T-cell (primary cell): ENCODE measurements at regions not wholly inside any gene's neighbourhood (a gene's known extent, or its start where the extent isn't known, plus 50 kb on each side); places are given as distances from the start of the nearest gene placed in this dataset.
"Not testable (repeated sequence)": the region's sequence is repeated elsewhere in the genome, so short reads cannot be mapped to it uniquely, and the experiment has no call there.

Source experiments
- ATAC-seq, 4 experiments: fragments of 200-7000 bp in 3 of 4; fragments of 150-1000 bp in 1 of 4; cut with Tn5 transposase; replicated peaks in 1 of 4; 1 replicate in 3 of 4; 2 replicates in 1 of 4; pipeline ENCODE4 v1.10.0; 2021; ENCODE audit warnings: moderate library complexity in 3 of 4, mild to moderate bottlenecking in 2 of 4, moderate number of reproducible peaks in 1 of 4
- CTCF ChIA-PET, 2 donors: fragments of 300-600 bp; sonication (Branson Sonifier 250); formaldehyde crosslinking; loops; one replicate each; lab custom pipeline; 2022; ENCODE audit warnings: antibody characterized with exemption in 2 of 2; lab: Charles Lee
- POLR2A ChIA-PET, 2 donors: fragments of 300-600 bp; sonication (Branson Sonifier 250); formaldehyde crosslinking; loops; one replicate each; lab custom pipeline; 2022; ENCODE audit warnings: antibody characterized with exemption in 2 of 2; lab: Charles Lee
- DNase-seq, 35 experiments: peaks; one replicate each; pipeline versions ENCODE4 v3.0.0 to v3.0.0-alpha.2; 2013 to 2023
- H3K27ac ChIP-seq: one replicate; pipeline ENCODE4 v1.5.1; 2013; ENCODE audit warnings: low read length
- H3K27me3 ChIP-seq, 2 experiments: replicated peaks in 1 of 2; 1 replicate in 1 of 2; 2 replicates in 1 of 2; pipeline versions ENCODE4 v1.6.1 to v1.7.0; 2013; ENCODE audit warnings: low read length in 1 of 2, mixed read lengths in 1 of 2; ENCODE audit not compliant: control insufficient read depth in 2 of 2, insufficient read depth in 2 of 2; ENCODE audit errors: extremely low read depth in 1 of 2
- H3K36me3 ChIP-seq, 2 donors: 1 replicate in 1 of 2; 2 replicates in 1 of 2; pipeline versions ENCODE4 v1.6.1 to v1.7.0; 2013; ENCODE audit warnings: low read length in 1 of 2; ENCODE audit not compliant: control insufficient read depth in 2 of 2, insufficient read depth in 1 of 2; ENCODE audit errors: extremely low read depth in 1 of 2
- H3K4me1 ChIP-seq, 2 experiments: 1 replicate in 1 of 2; 2 replicates in 1 of 2; pipeline versions ENCODE4 v1.6.1 to v1.7.0; 2013; ENCODE audit warnings: low read length in 2 of 2, mixed read lengths in 1 of 2; ENCODE audit not compliant: insufficient read depth in 2 of 2, control insufficient read depth in 1 of 2; ENCODE audit errors: extremely low read depth in 1 of 2
- H3K4me3 ChIP-seq, 2 donors: 1 replicate in 1 of 2; 2 replicates in 1 of 2; pipeline versions ENCODE4 v1.5.1 to v1.7.0; 2013; ENCODE audit warnings: mild to moderate bottlenecking in 2 of 2, low read length in 1 of 2, moderate library complexity in 1 of 2; ENCODE audit not compliant: control insufficient read depth in 1 of 2; ENCODE audit errors: extremely low read depth in 1 of 2
- H3K9me3 ChIP-seq: 2 replicates; pipeline ENCODE4 v1.7.0; 2013
- H3K27ac Mint-ChIP-seq, 2 donors: one replicate each; pipeline ENCODE4 v1.8.0; 2020 to 2021; ENCODE audit warnings: mild to moderate bottlenecking in 2 of 2, mixed read lengths in 2 of 2
- H3K27me3 Mint-ChIP-seq, 2 donors: one replicate each; pipeline ENCODE4 v1.8.0; 2021 to 2022; ENCODE audit warnings: mixed read lengths in 2 of 2
- H3K36me3 Mint-ChIP-seq: one replicate; pipeline ENCODE4 v1.8.0; 2021; ENCODE audit warnings: mixed read lengths
- H3K4me1 Mint-ChIP-seq, 3 donors: one replicate each; pipeline ENCODE4 v1.8.0; 2020 to 2022; ENCODE audit warnings: mixed read lengths in 3 of 3, mild to moderate bottlenecking in 1 of 3
- H3K4me3 Mint-ChIP-seq, 3 donors: one replicate each; pipeline ENCODE4 v1.8.0; 2020 to 2022; ENCODE audit warnings: mild to moderate bottlenecking in 3 of 3, mixed read lengths in 3 of 3, moderate library complexity in 3 of 3
- H3K9me3 Mint-ChIP-seq, 3 donors: one replicate each; pipeline ENCODE4 v1.8.0; 2020 to 2022; ENCODE audit warnings: mixed read lengths in 3 of 3
- WGBS: methylation state at CpG from one replicate; pipeline ENCODE4 v1.1.5; 2013; ENCODE audit warnings: missing lambda C conversion rate; ENCODE audit not compliant: insufficient coverage; 5-methylcytosine and 5-hydroxymethylcytosine counted together

- WGBS: 90% methylated on average over 2 of the region's 10 CpGs
- H3K27me3 Mint-ChIP-seq, CTCF ChIA-PET, ATAC-seq, DNase-seq, H3K9me3 Mint-ChIP-seq, H3K27ac ChIP-seq, H3K4me3 Mint-ChIP-seq, H3K27me3 ChIP-seq, H3K9me3 ChIP-seq, H3K36me3 ChIP-seq, H3K27ac Mint-ChIP-seq, POLR2A ChIA-PET, H3K4me3 ChIP-seq, H3K4me1 ChIP-seq, H3K36me3 Mint-ChIP-seq: not testable (repeated sequence)
- peaks cover 12 to 15% (median 15%) of the 10 kb centered on the region in 3 donors for H3K4me1 Mint-ChIP-seq
Measured at GRCh38 chr6:170141061-170141460, 149.8 kb downstream of the DLL1 start.

- DNase-seq (no peak), ATAC-seq (no peak)
- Mint-ChIP-seq H3K4me3 (no peak overlapping the region), H3K4me1 (peaks cover 5 to 8% (median 8%) of the 10 kb centered on the region in 3 donors), H3K27ac (no peak overlapping the region), H3K36me3 (no peaks in the 10 kb centered on the region), H3K9me3 (peaks cover 2 to 8% (median 5%) of the 10 kb centered on the region in 3 donors), H3K27me3 (no peaks in the 10 kb centered on the region)
- POLR2A ChIA-PET: no interaction called here
- Histone ChIP-seq H3K36me3 (no peaks in the 10 kb centered on the region), H3K4me3 (no peak overlapping the region), H3K9me3 (no peaks in the 10 kb centered on the region), H3K27me3 (peaks cover 0 to 9% of the 10 kb centered on the region in 2 experiments), H3K27ac (no peak overlapping the region), H3K4me1 (peaks cover 0 to under 1% of the 10 kb centered on the region in 2 experiments)
- CTCF ChIA-PET: no interaction called here
- WGBS: 94% methylated on average over 2 of the region's 13 CpGs
Measured at GRCh38 chr6:170140129-170140528, 150.7 kb downstream of the DLL1 start.

- CTCF ChIA-PET: no interaction called here
- POLR2A ChIA-PET: no interaction called here
- H3K36me3 ChIP-seq: no peaks in the 10 kb centered on the region
- no peaks in the 10 kb centered on the region for H3K4me1 ChIP-seq
- 94% methylated on average over 12 of the region's 22 CpGs for WGBS
- no peaks in the 10 kb centered on the region for H3K9me3 ChIP-seq
- Mint-ChIP-seq H3K36me3 (no peaks in the 10 kb centered on the region), H3K27ac (no peak overlapping the region), H3K4me3 (no peak overlapping the region), H3K27me3 (no peaks in the 10 kb centered on the region), H3K4me1 (peaks cover 0 to 2% (median 2%) of the 10 kb centered on the region in 3 donors), H3K9me3 (peaks cover under 1 to 3% (median 2%) of the 10 kb centered on the region in 3 donors)
- H3K27ac ChIP-seq: no peak overlapping the region
- H3K27me3 ChIP-seq: peaks cover 0 to 9% of the 10 kb centered on the region in 2 experiments
- H3K4me3 ChIP-seq: no peak overlapping the region
- ATAC-seq (no peak), DNase-seq (no peak)
Measured at GRCh38 chr6:170139531-170139930, 151.3 kb downstream of the DLL1 start.

GRCh38 chr6:170139046-170139445 is 151.8 kb downstream of the DLL1 start:
- H3K27ac ChIP-seq, H3K4me1 ChIP-seq, H3K9me3 ChIP-seq, H3K36me3 Mint-ChIP-seq, ATAC-seq, DNase-seq, H3K4me1 Mint-ChIP-seq, CTCF ChIA-PET, H3K4me3 ChIP-seq, H3K9me3 Mint-ChIP-seq, H3K4me3 Mint-ChIP-seq, H3K27me3 Mint-ChIP-seq, H3K36me3 ChIP-seq, POLR2A ChIA-PET: not testable (repeated sequence)
- 93% methylated on average over 24 of the region's 24 CpGs for WGBS
- H3K27me3 ChIP-seq: peaks cover 0 to 14% of the 10 kb centered on the region in 2 experiments
- peak overlapping the region in 1 of 2 donors; percentile 36 for H3K27ac Mint-ChIP-seq

GRCh38 chr6:170137911-170138910 is 152.7 kb downstream of the DLL1 start:
- ChIA-PET POLR2A (no interaction called here), CTCF (no interaction called here)
- Histone ChIP-seq H3K9me3 (no peaks in the 10 kb centered on the region), H3K36me3 (no peaks in the 10 kb centered on the region), H3K27me3 (peaks cover 0 to 14% of the 10 kb centered on the region in 2 experiments), H3K4me3 (no peak overlapping the region), H3K4me1 (no peaks in the 10 kb centered on the region), H3K27ac (no peak overlapping the region)
- Mint-ChIP-seq H3K4me3 (no peak overlapping the region), H3K4me1 (peaks cover 0 to 7% (median 0%) of the 10 kb centered on the region in 3 donors), H3K9me3 (peaks cover 0 to 2% (median 0%) of the 10 kb centered on the region in 3 donors), H3K27ac (no peak overlapping the region), H3K36me3 (no peaks in the 10 kb centered on the region), H3K27me3 (peaks cover 0 to 8% of the 10 kb centered on the region in 2 donors)
- no peak for ATAC-seq
- WGBS: 85% methylated on average over 38 of the region's 40 CpGs
- DNase-seq: peak in 1 of 35 experiments; percentile 7

- no peak overlapping the region for H3K4me3 Mint-ChIP-seq
- no peak overlapping the region for H3K27ac Mint-ChIP-seq
- peaks cover 0 to 8% of the 10 kb centered on the region in 2 donors for H3K27me3 Mint-ChIP-seq
- POLR2A ChIA-PET: no interaction called here
- Histone ChIP-seq H3K36me3 (no peaks in the 10 kb centered on the region), H3K4me3 (no peak overlapping the region), H3K27ac (no peak overlapping the region), H3K9me3 (no peaks in the 10 kb centered on the region), H3K4me1 (no peaks in the 10 kb centered on the region), H3K27me3 (peaks cover 0 to 19% of the 10 kb centered on the region in 2 experiments)
- H3K9me3 Mint-ChIP-seq: no peaks in the 10 kb centered on the region
- CTCF ChIA-PET: no interaction called here
- ATAC-seq: no peak
- H3K4me1 Mint-ChIP-seq: peaks cover 0 to 7% (median 0%) of the 10 kb centered on the region in 3 donors
- DNase-seq: peak in 1 of 35 experiments; percentile 6
- 74% methylated on average over 48 of the region's 50 CpGs for WGBS
- H3K36me3 Mint-ChIP-seq: no peaks in the 10 kb centered on the region
Measured at GRCh38 chr6:170137176-170137891, 153.5 kb downstream of the DLL1 start.
